NCI-H82 (cell line): ENCODE measurements at regions not wholly inside any gene's neighbourhood (a gene's known extent, or its start where the extent isn't known, plus 50 kb on each side); places are given as distances from the start of the nearest gene placed in this dataset.

Experiments
- DNase-seq: peaks from one replicate; lab custom pipeline; 2025; lab: John Stamatoyannopoulos, UW

DNA sequence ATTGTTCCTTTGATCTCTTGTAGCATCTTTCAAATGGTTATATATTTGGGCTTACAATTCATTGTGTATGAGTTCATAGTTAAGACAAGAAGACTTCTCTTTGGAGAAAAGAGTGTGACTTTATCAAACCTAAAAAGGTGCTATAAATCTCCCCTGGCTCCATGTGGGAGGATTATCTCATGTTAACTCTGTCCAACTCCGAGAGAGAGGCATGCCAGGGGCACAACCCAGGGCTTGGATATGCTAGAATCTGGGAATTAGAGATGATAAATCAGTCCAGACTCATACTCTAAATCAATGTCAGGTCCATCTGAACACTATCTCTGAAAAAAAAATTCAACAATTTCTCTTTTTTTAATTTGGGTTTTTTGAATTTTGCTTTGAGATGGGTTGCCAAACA lies 462.8 kb downstream of the TUSC7 start:
- DNase-seq = peak; percentile 9

DNA sequence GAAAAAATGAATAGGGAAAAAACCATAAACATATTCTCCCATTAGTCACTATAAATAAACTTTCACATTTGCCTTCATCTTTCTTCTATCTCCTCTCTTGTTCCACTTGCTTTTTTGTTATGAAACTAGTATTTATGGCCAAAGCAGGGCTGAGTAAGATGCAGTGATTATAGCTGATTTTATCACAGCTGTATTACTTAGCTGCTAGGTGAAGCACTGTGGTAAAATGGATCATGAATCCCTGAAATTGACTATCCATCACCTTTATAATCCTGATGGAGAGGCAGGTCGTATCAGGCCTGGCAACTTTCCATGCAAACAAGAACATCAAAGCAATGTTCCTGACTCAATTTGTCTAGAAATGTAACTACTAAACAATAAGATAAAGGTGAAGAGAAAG lies 471.6 kb downstream of the TUSC7 start:
- peak; percentile 12 for DNase-seq

DNA sequence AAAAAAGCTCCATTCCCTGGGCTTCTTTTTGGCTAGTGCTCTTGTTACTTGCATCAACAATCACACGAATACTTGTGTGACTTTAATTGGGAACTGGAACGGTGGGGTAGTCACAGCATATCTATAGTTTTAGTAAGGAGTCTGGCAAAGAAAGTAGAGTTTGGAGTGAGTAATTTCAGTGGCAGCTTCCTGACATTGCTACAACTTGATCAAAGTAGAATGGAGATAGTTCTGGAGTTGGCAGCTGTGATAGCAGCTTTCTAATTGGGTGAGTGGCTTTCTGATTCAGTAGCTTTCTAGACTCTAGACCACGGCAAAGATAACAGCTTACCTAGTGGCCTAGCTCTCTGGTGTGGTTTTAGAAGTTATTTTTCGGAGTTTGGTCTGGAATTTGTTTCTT lies 475.0 kb downstream of the TUSC7 start:
- DNase-seq = no peak

- DNase-seq = no peak
Measured at GRCh38 chr3:117191245-117191644, 481.7 kb downstream of the TUSC7 start.

- no peak for DNase-seq
Measured at GRCh38 chr3:117192888-117193287, 483.3 kb downstream of the TUSC7 start.

GRCh38 chr3:117193390-117193789 lies 483.8 kb downstream of the TUSC7 start:
- peak; percentile 25 for DNase-seq

GRCh38 chr3:117195034-117195433 lies 485.5 kb downstream of the TUSC7 start:
- no peak for DNase-seq

- no peak for DNase-seq
Measured at GRCh38 chr3:117200962-117201361, 491.4 kb downstream of the TUSC7 start.

DNA sequence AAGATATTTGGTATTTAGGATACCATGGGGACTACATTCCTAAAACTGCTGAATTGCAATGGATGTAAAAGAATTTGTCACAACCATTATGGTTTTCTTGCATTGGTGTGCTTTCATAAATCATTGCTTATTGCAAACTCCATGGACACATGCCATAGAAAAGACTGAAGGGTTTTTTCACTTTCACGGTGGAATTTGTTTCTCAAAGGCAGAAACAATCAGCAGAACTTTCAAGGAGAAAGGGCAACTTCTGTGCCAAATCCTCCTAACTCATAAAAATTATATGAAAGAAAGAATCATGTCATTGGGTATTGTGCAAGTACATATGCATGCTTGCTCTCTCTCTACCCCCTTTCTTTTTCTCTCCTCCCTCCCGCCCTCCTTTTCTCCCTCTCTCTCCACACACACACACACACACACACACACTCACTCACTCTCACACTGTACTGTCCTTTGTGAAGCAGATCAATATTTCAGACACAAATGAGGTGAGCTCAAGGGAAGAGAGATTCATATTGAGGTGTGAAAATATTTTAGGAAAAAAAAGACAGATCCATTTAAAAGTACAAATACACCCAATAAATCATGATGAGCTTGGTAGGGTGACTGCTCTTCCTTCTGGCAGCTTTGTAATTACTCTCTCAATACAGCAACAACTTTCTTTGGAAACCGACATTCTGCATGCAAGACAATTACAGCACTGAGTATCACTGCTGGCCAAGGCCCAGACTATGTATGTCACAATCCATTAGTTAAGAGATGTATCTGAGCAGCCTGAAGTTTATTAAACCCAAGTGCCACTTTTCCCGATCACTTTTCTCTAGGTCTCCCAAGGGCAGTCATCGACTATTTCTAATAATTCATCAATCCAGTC lies 492.6 kb downstream of the TUSC7 start:
- no peak for DNase-seq

- DNase-seq = no peak
Measured at GRCh38 chr3:117217355-117217754, 507.8 kb downstream of the TUSC7 start.

GRCh38 chr3:117217760-117218316 lies 508.3 kb downstream of the TUSC7 start:
- no peak for DNase-seq

DNA sequence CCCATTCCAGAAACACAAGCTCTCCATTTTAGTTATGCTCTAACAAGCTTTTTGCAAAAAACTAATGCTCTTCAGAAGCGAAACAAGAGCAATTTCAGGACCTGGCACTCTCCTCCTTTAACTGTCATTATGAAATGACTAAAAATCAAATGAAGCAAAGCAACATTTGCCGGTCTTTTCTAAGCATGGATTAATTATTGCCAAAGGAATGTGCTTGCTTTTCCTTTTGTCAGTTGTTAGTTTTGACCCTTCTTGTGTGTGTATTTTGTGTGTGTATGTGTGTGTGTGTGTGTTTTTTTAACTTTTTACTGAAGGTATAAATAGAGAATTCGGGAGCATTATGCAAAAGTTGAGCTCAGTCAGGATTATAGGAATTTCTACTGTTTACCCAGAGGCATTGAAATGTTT lies 509.1 kb downstream of the TUSC7 start:
- DNase-seq = no peak

GRCh38 chr3:117219296-117219695 lies 509.7 kb downstream of the TUSC7 start:
- no peak for DNase-seq

DNA sequence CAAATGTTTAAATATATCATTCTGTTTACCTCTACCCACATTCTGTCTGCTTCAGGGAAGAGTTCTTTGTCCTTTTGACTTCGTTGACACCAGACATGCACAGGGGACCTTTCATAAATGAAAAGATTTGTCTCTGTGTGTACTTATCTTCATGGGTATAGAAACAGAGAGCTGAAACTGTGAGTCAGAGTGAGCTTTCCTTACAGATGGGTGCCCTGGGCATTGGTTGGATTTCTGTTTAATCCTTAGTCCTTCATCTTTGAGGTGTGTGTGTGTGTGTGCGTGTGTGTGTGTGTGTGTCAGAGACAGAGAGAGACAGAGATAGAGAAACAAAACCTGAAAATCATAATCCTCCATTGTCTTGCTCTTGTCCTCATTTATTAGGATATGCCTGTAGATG lies 517.4 kb downstream of the TUSC7 start:
- DNase-seq = no peak

- DNase-seq = no peak
Measured at GRCh38 chr3:117228466-117228865, 518.9 kb downstream of the TUSC7 start.

- DNase-seq = no peak
Measured at GRCh38 chr3:117230924-117231323, 521.3 kb downstream of the TUSC7 start.

- no peak for DNase-seq
Measured at GRCh38 chr3:117234331-117234730, 524.8 kb downstream of the TUSC7 start.

DNA sequence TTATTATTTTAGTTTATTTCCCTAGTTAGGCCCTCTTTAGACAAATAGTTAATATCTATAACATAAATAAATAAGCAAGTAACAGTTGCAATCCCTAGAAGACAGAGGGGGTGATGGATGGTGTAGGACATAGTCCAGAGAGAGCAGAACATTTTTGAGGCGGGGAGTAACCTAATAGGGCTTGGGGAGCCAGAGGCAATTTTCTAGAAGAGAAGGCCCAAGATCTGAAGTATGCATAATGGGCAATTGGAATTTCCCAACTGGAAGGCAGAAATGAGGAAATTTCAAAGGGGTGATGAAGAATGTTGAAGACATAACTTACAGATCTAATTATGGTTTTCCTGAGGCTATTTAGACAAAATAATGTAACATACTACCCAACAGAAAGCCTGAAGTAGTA lies 525.7 kb downstream of the TUSC7 start:
- no peak for DNase-seq

DNA sequence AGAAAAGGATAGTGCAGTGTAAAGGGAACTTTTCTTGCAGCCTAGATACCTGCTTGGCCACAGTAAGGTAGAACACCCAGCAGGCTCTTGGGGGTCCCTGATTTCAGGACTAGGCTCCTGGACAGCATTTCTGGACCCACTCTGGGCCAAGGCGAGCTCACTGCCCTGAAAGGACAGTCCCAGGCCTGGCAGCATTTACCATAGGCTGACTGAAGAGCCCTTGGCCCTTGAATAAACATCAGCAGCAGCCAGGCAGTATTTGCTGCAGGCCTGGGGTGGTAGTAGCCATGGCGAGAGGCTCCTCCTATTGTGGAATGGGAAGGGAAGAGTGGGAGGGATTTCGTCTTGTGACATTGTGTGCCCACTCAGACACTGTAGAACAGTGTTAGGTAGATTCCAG lies 529.2 kb downstream of the TUSC7 start:
- DNase-seq = no peak

- no peak for DNase-seq
Measured at GRCh38 chr3:117243657-117244056, 534.1 kb downstream of the TUSC7 start.

GRCh38 chr3:117246771-117247555 lies 537.4 kb downstream of the TUSC7 start:
- DNase-seq = no peak

DNA sequence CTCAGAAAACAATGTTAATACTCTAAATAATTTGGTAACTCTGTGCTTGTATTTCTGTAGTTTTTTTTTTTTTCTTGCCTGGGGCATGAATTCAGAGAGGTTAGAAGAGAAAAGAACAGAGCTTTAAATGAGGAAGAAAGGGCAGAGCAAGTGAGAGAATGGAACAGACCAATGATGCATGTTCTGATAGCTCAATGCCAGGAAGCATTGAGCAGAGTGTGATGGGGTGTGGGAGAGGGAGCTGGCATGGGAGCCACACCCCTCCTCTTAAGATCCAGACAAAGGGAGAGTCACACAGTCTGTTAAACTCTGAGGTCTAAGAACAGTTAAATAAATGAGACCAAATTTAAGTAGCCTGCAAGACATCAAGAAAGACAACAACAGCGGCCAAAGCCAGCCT lies 538.6 kb downstream of the TUSC7 start:
- DNase-seq = no peak

GRCh38 chr3:117252208-117252607 lies 542.6 kb downstream of the TUSC7 start:
- no peak for DNase-seq
